Osteoblast (primary cell): ENCODE measurements at regions not wholly inside any gene's neighbourhood (a gene's known extent, or its start where the extent isn't known, plus 50 kb on each side); places are given as distances from the start of the nearest gene placed in this dataset.

ENCODE experiments used
- DNase-seq: peaks from one replicate; pipeline ENCODE4 v3.0.0; 2011; ENCODE audit warnings: low spot score, mixed read lengths; ENCODE audit not compliant: insufficient read length; ENCODE audit errors: missing footprints
- H2AFZ ChIP-seq: 2 replicates; pipeline ENCODE4 v1.6.0; 2011; ENCODE audit warnings: mild to moderate bottlenecking, low read length
- H3K27ac ChIP-seq: 2 replicates; pipeline ENCODE4 v1.5.1; 2011; ENCODE audit warnings: mild to moderate bottlenecking, low read depth, low read length, moderate library complexity
- H3K27me3 ChIP-seq: 2 replicates; pipeline ENCODE4 v1.6.0; 2012; ENCODE audit warnings: mild to moderate bottlenecking, control low read depth, inconsistent platforms, low read length, moderate library complexity; ENCODE audit not compliant: insufficient read depth
- H3K36me3 ChIP-seq: 2 replicates; pipeline ENCODE4 v1.5.1; 2011; ENCODE audit warnings: mild to moderate bottlenecking, low read length, control low read depth, moderate library complexity; ENCODE audit not compliant: insufficient read depth
- H3K4me1 ChIP-seq: 2 replicates; pipeline ENCODE4 v1.5.1; 2011; ENCODE audit warnings: mild to moderate bottlenecking, low read length, control low read depth, moderate library complexity; ENCODE audit not compliant: insufficient read depth
- H3K4me2 ChIP-seq: 2 replicates; pipeline ENCODE4 v1.6.0; 2011; ENCODE audit warnings: mild to moderate bottlenecking, low read length; ENCODE audit not compliant: insufficient read depth
- H3K4me3 ChIP-seq: fragments of 200-600 bp; sonication (generic); 3 replicates; pipeline ENCODE4 v1.5.1; 2012; ENCODE audit warnings: mild to moderate bottlenecking, low read length, inconsistent platforms; ENCODE audit not compliant: insufficient read depth
- H3K79me2 ChIP-seq: 2 replicates; pipeline ENCODE4 v1.6.0; 2012; ENCODE audit warnings: mild to moderate bottlenecking, low read length, control low read depth, inconsistent platforms; ENCODE audit not compliant: insufficient read depth
- H3K9me3 ChIP-seq: 2 replicates; pipeline ENCODE4 v1.5.1; 2011; ENCODE audit warnings: low read depth, low read length, control low read depth
- H4K20me1 ChIP-seq: 2 replicates; pipeline ENCODE4 v1.6.0; 2012; ENCODE audit warnings: mild to moderate bottlenecking, low read length, control low read depth; ENCODE audit not compliant: insufficient read depth
- CTCF ChIP-seq: IDR thresholded peaks from 2 replicates; pipeline ENCODE4 v1.5.1; 2011; ENCODE audit warnings: mild to moderate bottlenecking, low read depth, low read length, moderate library complexity; ENCODE audit errors: extremely low read depth

GRCh38 chr12:25877446-25877845 lies 81.0 kb upstream of the RASSF8 start:
- DNase-seq, result no peak
- Histone ChIP-seq H3K4me3 (no peak overlapping the region), H3K4me2 (no peak overlapping the region), H3K27me3 (no peaks in the 10 kb centered on the region), H3K9me3 (no peaks in the 10 kb centered on the region), H4K20me1 (no peaks in the 10 kb centered on the region), H3K4me1 (no peaks in the 10 kb centered on the region), H3K27ac (no peak overlapping the region), H3K36me3 (no peaks in the 10 kb centered on the region), H2AFZ (no peak overlapping the region), H3K79me2 (no peaks in the 10 kb centered on the region)
- TF ChIP-seq CTCF, result no peak

- H2AFZ ChIP-seq, result no peak overlapping the region
- no peaks in the 10 kb centered on the region for H3K27me3 ChIP-seq
- H3K79me2 ChIP-seq, result no peaks in the 10 kb centered on the region
- H3K4me2 ChIP-seq, result no peak overlapping the region
- TF ChIP-seq CTCF, result no peak
- no peak overlapping the region for H3K27ac ChIP-seq
- H3K4me3 ChIP-seq, result no peak overlapping the region
- no peak for DNase-seq
- no peaks in the 10 kb centered on the region for H3K4me1 ChIP-seq
- no peaks in the 10 kb centered on the region for H3K36me3 ChIP-seq
- H4K20me1 ChIP-seq, result no peaks in the 10 kb centered on the region
- no peaks in the 10 kb centered on the region for H3K9me3 ChIP-seq
Observed at GRCh38 chr12:25882266-25882665, 76.2 kb upstream of the RASSF8 start.

- no peaks in the 10 kb centered on the region for H3K9me3 ChIP-seq
- no peak overlapping the region for H3K4me3 ChIP-seq
- no peak overlapping the region for H2AFZ ChIP-seq
Observed at GRCh38 chr12:25883026-25883916, 75.2 kb upstream of the RASSF8 start.

More at GRCh38 chr12:25883026-25883916, 75.2 kb upstream of the RASSF8 start:
- no peaks in the 10 kb centered on the region for H3K27me3 ChIP-seq
- no peak overlapping the region for H3K4me2 ChIP-seq
- no peak overlapping the region for H3K27ac ChIP-seq
- DNase-seq, result no peak
- no peaks in the 10 kb centered on the region for H4K20me1 ChIP-seq
- no peaks in the 10 kb centered on the region for H3K4me1 ChIP-seq
- H3K36me3 ChIP-seq, result no peaks in the 10 kb centered on the region
- no peak for TF ChIP-seq CTCF
- no peaks in the 10 kb centered on the region for H3K79me2 ChIP-seq
